Fibroblast of mammary gland (primary cell): ENCODE measurements at regions not wholly inside any gene's neighbourhood (a gene's known extent, or its start where the extent isn't known, plus 50 kb on each side); places are given as distances from the start of the nearest gene placed in this dataset.
"Not testable (repeated sequence)": the region's sequence is repeated elsewhere in the genome, so short reads cannot be mapped to it uniquely, and the experiment has no call there.

ENCODE experiments used
- DNase-seq: peaks from one replicate; pipeline ENCODE4 v3.0.0-alpha.2; 2010; ENCODE audit warnings: low read depth
- H3K4me3 ChIP-seq: 2 replicates; pipeline ENCODE4 v1.5.1; 2011; ENCODE audit warnings: low read depth, mild to moderate bottlenecking, low read length, moderate library complexity; ENCODE audit not compliant: control insufficient read depth
- TF ChIP-seq, protein P1 (sequence below): conservative IDR thresholded peaks from 2 replicates; pipeline ENCODE4 v1.5.1; 2011; ENCODE audit warnings: low read depth, low read length, inconsistent platforms; ENCODE audit not compliant: control insufficient read depth, insufficient read depth

DNA sequence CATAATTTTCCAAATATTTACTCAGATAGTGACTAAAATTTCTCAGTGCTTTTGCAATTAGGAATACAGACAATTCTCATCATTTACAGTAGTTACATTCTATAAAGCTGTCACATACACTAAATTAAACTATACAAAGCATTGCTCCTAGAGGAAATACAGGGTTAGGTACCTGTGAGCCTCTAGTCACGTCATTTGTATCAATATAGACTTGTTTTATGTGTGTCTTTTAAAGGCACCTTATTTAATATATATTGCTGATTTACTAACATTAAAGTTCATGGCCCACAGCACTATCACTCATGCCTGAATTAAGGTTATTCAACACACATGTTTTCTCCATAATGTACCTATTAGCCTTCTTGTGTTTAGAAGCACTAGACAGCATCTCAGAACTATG lies 78.7 kb downstream of the PABPC4L start:
- TF ChIP-seq, protein P1, sequence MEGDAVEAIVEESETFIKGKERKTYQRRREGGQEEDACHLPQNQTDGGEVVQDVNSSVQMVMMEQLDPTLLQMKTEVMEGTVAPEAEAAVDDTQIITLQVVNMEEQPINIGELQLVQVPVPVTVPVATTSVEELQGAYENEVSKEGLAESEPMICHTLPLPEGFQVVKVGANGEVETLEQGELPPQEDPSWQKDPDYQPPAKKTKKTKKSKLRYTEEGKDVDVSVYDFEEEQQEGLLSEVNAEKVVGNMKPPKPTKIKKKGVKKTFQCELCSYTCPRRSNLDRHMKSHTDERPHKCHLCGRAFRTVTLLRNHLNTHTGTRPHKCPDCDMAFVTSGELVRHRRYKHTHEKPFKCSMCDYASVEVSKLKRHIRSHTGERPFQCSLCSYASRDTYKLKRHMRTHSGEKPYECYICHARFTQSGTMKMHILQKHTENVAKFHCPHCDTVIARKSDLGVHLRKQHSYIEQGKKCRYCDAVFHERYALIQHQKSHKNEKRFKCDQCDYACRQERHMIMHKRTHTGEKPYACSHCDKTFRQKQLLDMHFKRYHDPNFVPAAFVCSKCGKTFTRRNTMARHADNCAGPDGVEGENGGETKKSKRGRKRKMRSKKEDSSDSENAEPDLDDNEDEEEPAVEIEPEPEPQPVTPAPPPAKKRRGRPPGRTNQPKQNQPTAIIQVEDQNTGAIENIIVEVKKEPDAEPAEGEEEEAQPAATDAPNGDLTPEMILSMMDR, result no peak
- DNase-seq, result no peak
- H3K4me3 ChIP-seq, result no peak overlapping the region

- DNase-seq, result no peak
- TF ChIP-seq, protein P1, result no peak
Measured at GRCh38 chr4:134117392-134118183, 84.0 kb downstream of the PABPC4L start.

DNA sequence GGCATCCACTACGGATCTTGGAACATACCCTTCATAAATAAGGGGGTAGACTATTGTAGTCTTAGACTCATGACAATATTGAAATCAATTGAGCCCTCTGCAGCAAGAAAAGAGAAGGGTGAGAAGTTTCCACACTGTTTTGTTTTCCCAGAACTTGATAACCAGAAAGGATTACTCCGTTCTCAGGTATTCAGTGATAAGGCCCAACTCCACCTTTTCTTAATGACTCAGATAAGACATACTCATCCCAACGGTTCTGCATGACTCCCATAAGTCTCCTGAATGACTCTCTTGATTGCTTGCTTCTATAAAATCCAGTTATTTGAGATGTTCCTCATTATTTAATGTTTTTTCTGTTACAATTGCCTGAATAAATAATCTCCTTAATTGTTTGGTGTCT lies 111.7 kb downstream of the PABPC4L start:
- no peak overlapping the region for H3K4me3 ChIP-seq
- TF ChIP-seq, protein P1, result no peak

More at GRCh38 chr4:134117392-134118183, 84.0 kb downstream of the PABPC4L start:
- no peak overlapping the region for H3K4me3 ChIP-seq

DNA sequence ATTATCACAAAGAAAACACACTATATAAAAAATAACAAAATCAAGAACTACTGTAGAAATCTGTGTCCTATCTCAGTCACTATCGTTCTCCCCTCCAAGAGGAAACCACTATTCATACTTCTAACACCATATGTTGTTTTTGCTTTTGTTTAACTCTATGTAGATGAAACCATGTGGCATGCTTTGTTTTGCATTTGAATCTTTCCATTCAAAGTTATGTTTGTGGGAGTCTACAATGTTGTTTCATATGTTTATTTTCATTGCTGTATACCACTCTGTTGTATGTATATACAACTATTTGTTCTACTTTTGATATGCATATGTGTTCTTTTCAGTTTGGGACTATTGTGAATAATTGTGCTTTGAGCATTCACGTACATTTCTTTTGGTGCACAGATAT lies 116.1 kb downstream of the PABPC4L start:
- H3K4me3 ChIP-seq, result no peak overlapping the region
- TF ChIP-seq, protein P1, result no peak
- DNase-seq, result no peak

More for the DNA sequence above, 111.7 kb downstream of the PABPC4L start:
- DNase-seq, result no peak

DNA sequence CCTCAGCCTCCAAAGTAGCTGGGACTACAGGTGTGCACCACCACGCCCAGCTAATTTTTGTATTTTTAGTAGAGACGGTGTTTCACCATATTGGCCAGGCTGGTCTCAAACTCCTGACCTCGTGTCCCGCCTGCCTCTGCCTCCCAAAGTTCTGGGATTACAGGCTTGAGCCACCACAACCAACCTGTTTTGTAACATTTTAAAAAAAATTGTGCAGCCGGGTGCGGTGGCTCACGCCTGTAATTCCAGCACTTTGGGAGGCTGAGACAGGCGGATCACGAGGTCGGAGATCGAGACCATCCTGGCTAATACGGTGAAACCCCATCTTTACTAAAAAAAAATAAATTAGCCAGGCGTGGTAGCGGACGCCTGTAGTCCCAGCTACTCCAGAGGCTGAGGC lies 122.5 kb downstream of the PABPC4L start:
- H3K4me3 ChIP-seq, DNase-seq: not testable (repeated sequence)

- no peak overlapping the region for H3K4me3 ChIP-seq
- no peak for DNase-seq
Measured at GRCh38 chr4:134078230-134078914, 123.2 kb downstream of the PABPC4L start.

DNA sequence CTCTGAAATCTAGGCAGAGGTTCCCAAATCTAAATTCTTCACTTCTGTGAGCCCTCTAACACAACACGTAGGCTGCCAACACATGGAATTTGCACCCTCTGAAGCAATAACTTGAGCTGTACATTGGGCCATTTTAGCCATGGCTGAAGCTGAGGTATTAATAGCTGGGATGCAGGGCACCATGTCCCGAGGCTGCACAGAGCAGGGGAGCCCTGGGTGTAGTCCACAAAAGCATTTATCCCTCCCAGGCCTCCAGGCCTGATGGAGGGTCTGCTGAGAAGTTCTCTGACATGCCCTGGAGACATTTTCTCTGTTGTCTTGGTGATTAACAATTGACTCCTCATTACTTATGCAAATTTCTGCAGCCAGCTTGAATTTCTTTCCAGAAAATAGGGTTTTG lies 127.9 kb downstream of the PABPC4L start:
- no peak overlapping the region for H3K4me3 ChIP-seq
- TF ChIP-seq, protein P1, result no peak
- no peak for DNase-seq

More at GRCh38 chr4:134078230-134078914, 123.2 kb downstream of the PABPC4L start:
- TF ChIP-seq, protein P1, result no peak
